Non-pigmented ciliary epithelial cell (primary cell): ENCODE measurements at regions not wholly inside any gene's neighbourhood (a gene's known extent, or its start where the extent isn't known, plus 50 kb on each side); places are given as distances from the start of the nearest gene placed in this dataset.

Source experiments
- DNase-seq: peaks from one replicate; pipeline ENCODE4 v3.0.0-alpha.2; 2010; ENCODE audit warnings: low read depth

DNA sequence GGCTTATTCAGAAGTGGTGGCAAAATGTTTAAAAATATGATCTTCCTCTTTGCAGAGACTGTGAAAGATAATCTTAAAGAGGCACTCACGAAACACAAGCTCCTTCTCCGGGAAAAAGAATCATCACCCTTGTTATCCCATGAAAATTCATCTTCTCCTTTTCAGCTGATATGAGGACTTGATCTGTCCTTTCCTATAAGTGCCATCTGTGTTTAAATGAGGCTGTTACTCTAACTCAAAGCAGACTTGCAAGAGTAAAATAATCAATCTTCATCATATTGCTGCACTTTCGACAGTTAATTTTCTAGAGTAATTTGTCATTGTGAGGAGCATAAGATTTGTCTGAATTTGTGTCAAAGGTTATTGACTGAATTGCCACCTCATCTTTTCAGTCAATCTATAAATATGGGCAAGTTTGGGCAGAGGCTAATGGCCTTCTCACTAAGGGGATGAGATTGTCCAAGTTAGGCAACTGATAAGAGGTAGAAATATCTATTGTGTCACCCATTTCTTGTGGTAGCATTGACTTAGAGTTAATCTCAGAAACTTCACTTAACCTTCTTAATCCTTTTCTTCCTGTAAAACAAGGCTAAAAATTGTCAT, 452.9 kb downstream of the GRXCR1 start:
- DNase-seq = no peak

DNA sequence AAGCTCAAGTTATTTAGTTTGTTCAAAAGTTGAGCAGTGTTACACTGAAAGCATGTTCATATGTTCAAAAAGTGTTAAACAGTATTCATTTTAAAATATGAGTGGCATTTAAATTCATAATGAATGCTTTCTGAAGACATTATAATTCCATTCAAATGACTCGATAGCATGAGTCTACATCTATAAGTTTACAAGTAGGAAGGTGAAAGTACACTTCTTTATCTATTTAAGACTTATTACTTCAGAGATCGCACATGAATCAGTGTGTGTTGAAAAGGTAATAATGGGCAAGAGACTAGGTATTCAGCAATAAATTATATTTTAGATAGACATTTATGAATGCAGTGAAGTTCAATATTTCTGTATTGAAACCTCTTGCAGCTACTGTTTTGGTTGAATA, 456.1 kb downstream of the GRXCR1 start:
- DNase-seq = no peak

GRCh38 chr4:43351970-43352806, 459.7 kb downstream of the GRXCR1 start:
- no peak for DNase-seq

GRCh38 chr4:43352859-43353258, 460.3 kb downstream of the GRXCR1 start:
- DNase-seq = no peak

DNA sequence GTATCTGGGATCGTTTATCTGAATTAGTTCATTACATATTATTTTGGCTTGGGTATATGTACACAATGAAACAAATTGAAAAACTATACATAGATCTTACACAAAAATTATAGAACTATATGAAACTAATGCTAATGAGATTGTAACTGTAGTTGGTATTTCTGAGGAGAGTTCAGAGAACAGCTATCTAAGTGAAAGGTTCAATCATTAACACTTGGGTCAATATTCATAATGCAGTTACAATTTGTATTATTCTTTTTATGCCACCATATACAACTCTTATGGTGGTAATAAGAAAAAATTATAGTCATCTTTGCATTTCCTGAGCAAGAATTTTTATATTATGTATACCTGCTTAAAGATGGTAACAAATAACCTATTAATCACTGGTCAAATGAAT, 461.0 kb downstream of the GRXCR1 start:
- no peak for DNase-seq

- no peak for DNase-seq
Observed at GRCh38 chr4:43356786-43357185, 464.3 kb downstream of the GRXCR1 start.

GRCh38 chr4:43357252-43357974, 464.9 kb downstream of the GRXCR1 start:
- no peak for DNase-seq

- DNase-seq = no peak
Observed at GRCh38 chr4:43360296-43360695, 467.8 kb downstream of the GRXCR1 start.

DNA sequence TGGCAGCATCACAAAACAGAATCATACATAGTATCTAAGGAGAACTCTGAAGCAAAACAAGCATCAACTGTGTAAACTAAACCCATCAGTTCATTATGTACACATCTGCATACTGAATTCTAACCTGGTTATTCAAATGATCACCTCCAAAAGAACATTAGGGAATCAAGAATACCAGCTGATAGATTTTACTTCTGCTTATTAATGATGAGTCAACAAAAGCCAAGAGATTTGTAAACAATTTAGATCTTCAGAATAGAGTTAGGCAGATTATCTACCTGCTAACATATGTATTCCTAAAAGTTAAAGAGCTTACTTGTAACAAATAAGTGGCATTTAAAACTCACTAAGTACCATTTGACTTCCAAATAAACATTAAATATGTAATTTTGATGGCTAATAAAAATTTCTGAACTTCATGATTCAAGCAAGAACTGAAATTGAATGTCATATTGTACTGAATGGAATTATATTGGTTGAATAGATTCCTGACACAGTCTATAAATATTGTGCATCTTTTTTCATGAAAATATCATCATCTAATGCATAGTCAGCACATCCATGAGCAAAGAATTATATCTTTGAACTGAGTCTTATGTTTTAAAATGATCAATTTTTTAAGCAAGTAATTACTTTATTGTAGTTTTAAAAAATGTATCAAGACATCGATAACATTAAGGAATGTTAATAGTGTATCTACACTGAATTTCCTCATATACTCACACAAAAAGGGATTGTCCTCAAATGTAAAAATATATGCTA, 470.5 kb downstream of the GRXCR1 start:
- DNase-seq = no peak

- DNase-seq = no peak
Observed at GRCh38 chr4:43369036-43369594, 476.6 kb downstream of the GRXCR1 start.

DNA sequence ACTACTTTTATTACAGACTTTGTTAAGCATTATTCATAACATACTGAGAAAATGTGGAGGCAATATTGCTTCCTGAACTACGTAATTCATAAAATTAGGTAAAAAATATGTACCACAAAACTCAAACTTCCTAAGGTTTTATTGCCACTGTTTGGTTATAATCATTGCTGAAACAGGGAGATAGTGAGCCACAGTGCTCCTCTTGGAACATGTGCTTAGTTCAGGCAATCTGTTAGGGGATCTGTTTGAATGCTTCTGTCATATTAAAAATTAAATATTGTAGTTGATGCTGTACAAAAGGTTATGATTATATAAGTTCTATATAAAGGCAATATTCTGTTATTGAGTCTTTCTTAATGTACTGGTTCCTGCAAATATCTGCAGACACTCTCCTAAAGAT, 480.7 kb downstream of the GRXCR1 start:
- no peak for DNase-seq

GRCh38 chr4:43374216-43374751, 481.8 kb downstream of the GRXCR1 start:
- no peak for DNase-seq

DNA sequence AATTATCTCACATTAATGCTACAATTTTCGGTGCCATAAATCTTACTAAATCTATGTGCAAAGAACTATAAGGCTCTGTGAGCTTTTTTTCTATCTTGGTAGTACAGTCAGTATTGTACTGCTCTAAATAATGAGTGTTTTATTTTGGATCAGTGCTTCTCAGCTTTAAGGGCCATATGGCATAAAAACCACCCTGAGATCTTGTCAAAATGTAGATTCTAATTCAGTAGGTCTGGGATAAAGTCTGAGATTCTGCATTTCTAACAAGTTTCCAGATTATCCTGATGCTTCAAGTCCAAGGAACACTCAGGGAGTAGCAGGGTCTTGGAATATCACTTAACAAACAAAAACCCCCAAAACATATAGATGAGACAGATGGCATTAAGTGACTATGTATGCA, 486.5 kb downstream of the GRXCR1 start:
- no peak for DNase-seq

- DNase-seq = no peak
Observed at GRCh38 chr4:43380093-43380492, 487.6 kb downstream of the GRXCR1 start.

DNA sequence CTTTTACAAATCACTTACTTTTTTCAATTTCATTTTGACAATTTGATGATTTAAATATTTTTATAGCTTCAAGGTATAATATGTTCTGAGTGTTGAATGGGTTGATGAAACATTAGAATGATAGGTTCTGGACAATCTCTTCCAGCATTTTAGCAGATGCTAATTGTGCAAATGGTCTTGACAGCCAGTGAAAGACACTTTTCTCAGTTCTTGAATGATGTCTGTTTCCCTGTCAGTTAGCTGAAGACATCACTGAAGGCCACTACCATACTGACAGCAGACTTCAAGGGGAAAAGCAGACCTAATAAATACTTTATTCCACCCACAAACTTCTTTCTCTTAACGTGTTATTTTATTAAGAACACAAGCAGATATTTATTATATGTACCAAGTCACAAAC, 498.6 kb downstream of the GRXCR1 start:
- no peak for DNase-seq

GRCh38 chr4:43394976-43395375, 502.5 kb downstream of the GRXCR1 start:
- DNase-seq = no peak

DNA sequence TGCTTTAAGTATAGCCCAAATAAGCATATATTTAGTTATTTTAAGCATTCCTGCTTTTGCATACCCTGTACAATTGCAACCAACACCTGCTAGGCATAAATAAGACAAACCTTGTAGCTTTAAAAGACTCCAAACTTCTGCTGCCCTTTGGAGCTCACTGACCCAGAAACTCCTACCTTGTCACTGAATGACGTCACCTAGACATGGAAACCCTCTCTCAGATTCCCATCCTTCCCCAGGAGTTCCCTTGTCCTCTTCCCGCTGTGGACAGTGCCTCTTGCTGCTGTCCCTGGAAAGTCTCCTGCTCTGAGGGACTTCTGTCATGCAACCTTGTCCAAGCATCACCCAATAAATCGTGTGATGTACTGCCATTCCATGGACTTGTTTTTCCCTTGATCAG, 507.2 kb downstream of the GRXCR1 start:
- no peak for DNase-seq

GRCh38 chr4:43402393-43402792, 509.9 kb downstream of the GRXCR1 start:
- DNase-seq = no peak

GRCh38 chr4:43410636-43411035, 518.1 kb downstream of the GRXCR1 start:
- DNase-seq = no peak

GRCh38 chr4:43411226-43411625, 518.7 kb downstream of the GRXCR1 start:
- DNase-seq = no peak

- DNase-seq = no peak
Observed at GRCh38 chr4:43423276-43423675, 530.8 kb downstream of the GRXCR1 start.

- no peak for DNase-seq
Observed at GRCh38 chr4:43425206-43425605, 532.7 kb downstream of the GRXCR1 start.
